H1 (cell line): ENCODE measurements at regions not wholly inside any gene's neighbourhood (a gene's known extent, or its start where the extent isn't known, plus 50 kb on each side); places are given as distances from the start of the nearest gene placed in this dataset.
A peak's percentile ranks its signal among the peaks of the same experiment; 100 is the strongest.

ENCODE experiments used
- CTCF ChIA-PET: fragments of 300-600 bp; sonication (Branson Sonifier 250); formaldehyde crosslinking; loops from one replicate; lab custom pipeline; 2021; ENCODE audit not compliant: partially characterized antibody; lab: Charles Lee
- POLR2A ChIA-PET: fragments of 300-600 bp; sonication (Branson Sonifier 250); formaldehyde crosslinking; loops from one replicate; lab custom pipeline; 2021; ENCODE audit warnings: inconsistent platforms; ENCODE audit not compliant: partially characterized antibody; lab: Charles Lee
- DNase-seq, 2 experiments: peaks; one replicate each; pipeline versions ENCODE4 v3.0.0 to v3.0.0-alpha.2; 2010 to 2022; ENCODE audit warnings: low spot score in 2 of 2, low read depth in 1 of 2, mixed read lengths in 1 of 2
- FAIRE-seq: peaks from 2 replicates; lab custom pipeline; 2011; peaks lifted over from hg19 to GRCh38; lab: Jason Lieb, UNC
- H2AFZ ChIP-seq: 2 replicates; pipeline ENCODE4 v1.8.1; 2012; ENCODE audit warnings: low read length, inconsistent platforms
- H2AK5ac ChIP-seq: 2 replicates; pipeline ENCODE4 v1.6.1; 2013; ENCODE audit warnings: low read depth, low read length
- H2BK120ac ChIP-seq: replicated peaks from 2 replicates; pipeline ENCODE3; 2013; ENCODE audit warnings: low read depth, low read length, inconsistent platforms
- H2BK12ac ChIP-seq: 2 replicates; pipeline ENCODE4 v1.6.1; 2013; ENCODE audit warnings: low read depth, low read length
- H2BK15ac ChIP-seq: 2 replicates; pipeline ENCODE4 v1.6.1; 2013; ENCODE audit warnings: low read length
- H2BK20ac ChIP-seq: 2 replicates; pipeline ENCODE4 v1.6.1; 2013; ENCODE audit warnings: low read length
- H2BK5ac ChIP-seq: 2 replicates; pipeline ENCODE4 v1.6.1; 2013; ENCODE audit warnings: low read depth, low read length
- H3K14ac ChIP-seq: 2 replicates; pipeline ENCODE4 v1.6.1; 2013; ENCODE audit warnings: inconsistent platforms; ENCODE audit not compliant: insufficient read length
- H3K18ac ChIP-seq: 2 replicates; pipeline ENCODE4 v1.6.1; 2013; ENCODE audit warnings: low read length; ENCODE audit errors: extremely low read depth
- H3K23ac ChIP-seq: 2 replicates; pipeline ENCODE4 v1.6.1; 2013; ENCODE audit warnings: inconsistent platforms; ENCODE audit not compliant: insufficient read length
- H3K23me2 ChIP-seq: 2 replicates; pipeline ENCODE4 v1.6.1; 2013; ENCODE audit warnings: low read depth, low read length
- H3K27ac ChIP-seq: 2 replicates; pipeline ENCODE4 v1.6.1; 2011; ENCODE audit warnings: low read depth, low read length, inconsistent platforms
- H3K27me3 ChIP-seq, 4 experiments: replicated peaks in 1 of 4; 1 replicate in 1 of 4; 2 replicates in 3 of 4; pipeline versions ENCODE4 v1.6.1 to v1.8.1; 2011 to 2013; ENCODE audit warnings: low read length in 3 of 4, mild to moderate bottlenecking in 3 of 4, inconsistent platforms in 2 of 4, mixed read lengths in 2 of 4, moderate library complexity in 1 of 4; ENCODE audit not compliant: control insufficient read depth in 3 of 4, insufficient read depth in 3 of 4; ENCODE audit errors: extremely low read depth in 1 of 4
- H3K36me3 ChIP-seq, 4 experiments: 2 replicates each; pipeline versions ENCODE4 v1.6.1 to v1.8.1; 2011 to 2013; ENCODE audit warnings: mild to moderate bottlenecking in 4 of 4, low read length in 3 of 4, moderate library complexity in 2 of 4, control low read depth in 1 of 4, inconsistent platforms in 1 of 4; ENCODE audit not compliant: insufficient read depth in 4 of 4, control insufficient read depth in 2 of 4
- H3K4ac ChIP-seq: replicated peaks from 2 replicates; pipeline ENCODE3; 2013; ENCODE audit warnings: low read length, low read depth, mixed read lengths, inconsistent platforms; ENCODE audit not compliant: insufficient read length
- H3K4me1 ChIP-seq, 4 experiments: replicated peaks in 1 of 4; 1 replicate in 1 of 4; 2 replicates in 3 of 4; pipeline versions ENCODE4 v1.6.1 to v1.8.1; 2011 to 2013; ENCODE audit warnings: low read length in 3 of 4, inconsistent platforms in 2 of 4, mixed read lengths in 1 of 4; ENCODE audit not compliant: insufficient read depth in 4 of 4, control insufficient read depth in 3 of 4
- H3K4me2 ChIP-seq, 2 experiments: 2 replicates each; pipeline versions ENCODE4 v1.6.1 to v1.8.1; 2011 to 2013; ENCODE audit warnings: low read depth in 2 of 2, low read length in 2 of 2, control low read depth in 1 of 2, inconsistent platforms in 1 of 2, mild to moderate bottlenecking in 1 of 2; ENCODE audit not compliant: insufficient read depth in 1 of 2
- H3K4me3 ChIP-seq, 4 experiments: fragments of 200-600, 300-600 bp in 1 of 4; sonication (generic), shearing (Covaris generic), sonication (Bioruptor Twin) in 1 of 4; 2 replicates each; pipeline versions ENCODE4 v1.5.1 to v1.8.1; 2011 to 2016; ENCODE audit warnings: low read length in 4 of 4, low read depth in 3 of 4, control low read depth in 2 of 4, inconsistent platforms in 2 of 4, mild to moderate bottlenecking in 2 of 4, mixed read lengths in 1 of 4, moderate library complexity in 1 of 4; ENCODE audit not compliant: insufficient read depth in 2 of 4; ENCODE audit errors: extremely low read depth in 1 of 4
- H3K56ac ChIP-seq: replicated peaks from 2 replicates; pipeline ENCODE3; 2013; ENCODE audit warnings: low read depth, mild to moderate bottlenecking, mixed read lengths, low read length, inconsistent platforms; ENCODE audit not compliant: insufficient read length
- H3K79me1 ChIP-seq: 2 replicates; pipeline ENCODE4 v1.6.1; 2013; ENCODE audit warnings: low read depth, low read length, control low read depth
- H3K79me2 ChIP-seq, 2 experiments: 2 replicates each; pipeline versions ENCODE4 v1.6.1 to v1.8.1; 2012 to 2013; ENCODE audit warnings: low read length in 2 of 2, mild to moderate bottlenecking in 2 of 2, inconsistent platforms in 1 of 2; ENCODE audit not compliant: insufficient read depth in 2 of 2, control insufficient read depth in 1 of 2
- H3K9ac ChIP-seq, 4 experiments: replicated peaks in 1 of 4; 1 replicate in 1 of 4; 2 replicates in 3 of 4; pipeline versions ENCODE4 v1.6.1 to v1.8.1; 2011 to 2013; ENCODE audit warnings: low read depth in 3 of 4, low read length in 3 of 4, control low read depth in 2 of 4, mild to moderate bottlenecking in 2 of 4, moderate library complexity in 2 of 4, inconsistent platforms in 1 of 4; ENCODE audit errors: extremely low read depth in 1 of 4
- H3K9me3 ChIP-seq, 2 experiments: 2 replicates each; pipeline versions ENCODE4 v1.6.1 to v1.8.1; 2012 to 2013; ENCODE audit warnings: mild to moderate bottlenecking in 2 of 2, moderate library complexity in 2 of 2, control low read depth in 1 of 2, inconsistent platforms in 1 of 2, low read depth in 1 of 2, low read length in 1 of 2, mixed read lengths in 1 of 2; ENCODE audit not compliant: insufficient read depth in 2 of 2
- H4K20me1 ChIP-seq, 2 experiments: replicated peaks in 1 of 2; 2 replicates each; pipeline versions ENCODE3 to v1.8.1; 2011 to 2013; ENCODE audit warnings: inconsistent platforms in 2 of 2, low read length in 2 of 2, mild to moderate bottlenecking in 1 of 2; ENCODE audit not compliant: insufficient read depth in 2 of 2, control insufficient read depth in 1 of 2
- H4K5ac ChIP-seq: 2 replicates; pipeline ENCODE4 v1.6.1; 2013; ENCODE audit warnings: low read length, low read depth, mixed read lengths, inconsistent platforms; ENCODE audit not compliant: insufficient read length
- H4K8ac ChIP-seq: 2 replicates; pipeline ENCODE4 v1.8.0; 2013; ENCODE audit warnings: mild to moderate bottlenecking, moderate library complexity, low read length, inconsistent platforms; ENCODE audit not compliant: insufficient read depth; ENCODE audit errors: extremely low read depth
- H4K91ac ChIP-seq: replicated peaks from 2 replicates; pipeline ENCODE3; 2013; ENCODE audit warnings: low read length, mixed read lengths, inconsistent platforms; ENCODE audit not compliant: insufficient read length
- ATF2 ChIP-seq: IDR thresholded peaks from 2 replicates; pipeline ENCODE4 v1.6.1; 2012; ENCODE audit warnings: low read length, inconsistent platforms
- EZH2 ChIP-seq: fragments of 200-600 bp; sonication (generic); IDR thresholded peaks from 2 replicates; pipeline ENCODE4 v1.7.1; 2012; ENCODE audit warnings: low read depth, mild to moderate bottlenecking, moderate library complexity, low read length, inconsistent platforms; ENCODE audit not compliant: severe bottlenecking
- WGBS, 2 experiments: shearing (Covaris generic) in 1 of 2; methylation state at CpG; one replicate each; pipeline versions ENCODE4 v1.1.6 to v1.1.7; 2013 to 2015; ENCODE audit warnings: low lambda C conversion rate in 2 of 2, mixed read lengths in 2 of 2, inconsistent platforms in 1 of 2, low coverage in 1 of 2, missing lambda C conversion rate in 1 of 2; ENCODE audit not compliant: insufficient replicate concordance in 2 of 2, insufficient coverage in 1 of 2, insufficient read length in 1 of 2; ENCODE audit errors: extremely low coverage in 1 of 2, missing lambda C conversion rate in 1 of 2; 5-methylcytosine and 5-hydroxymethylcytosine counted together

GRCh38 chr5:36535378-36535777, 71.0 kb upstream of the SLC1A3 start:
- Histone ChIP-seq H2BK5ac (no peak overlapping the region), H4K20me1 (no peaks in the 10 kb centered on the region), H2BK120ac (no peak overlapping the region), H3K4me3 (no peak overlapping the region), H3K4me2 (no peak overlapping the region), H3K56ac (no peak overlapping the region), H2AFZ (peak overlapping the region; percentile 35; the same call in 1 of the 2 replicates), H2BK12ac (no peak overlapping the region), H4K8ac (no peak overlapping the region), H3K9ac (peak overlapping the region in 1 of 4 experiments; percentile 38; a peak in 1 of 7 replicates), H3K9me3 (no peaks in the 10 kb centered on the region), H3K36me3 (no peaks in the 10 kb centered on the region), H3K79me2 (no peaks in the 10 kb centered on the region), H2AK5ac (no peak overlapping the region), H3K4me1 (peaks cover 0 to 5% (median 0%) of the 10 kb centered on the region in 4 experiments; a peak in 1 of 7 replicates), H3K23me2 (no peaks in the 10 kb centered on the region; the same call in 1 of the 2 replicates), H3K79me1 (no peaks in the 10 kb centered on the region), H2BK20ac (no peak overlapping the region), H3K18ac (no peak overlapping the region), H4K91ac (no peak overlapping the region), H2BK15ac (no peak overlapping the region), H3K27ac (no peak overlapping the region), H4K5ac (no peak overlapping the region), H3K27me3 (peaks cover 0 to 1% (median 0%) of the 10 kb centered on the region in 4 experiments; a peak in 1 of 7 replicates), H3K23ac (no peak overlapping the region), H3K4ac (no peak overlapping the region), H3K14ac (no peak overlapping the region)
- WGBS, 2 experiments: 92% methylated on average over 5 of the region's 5 CpGs; no CpG with 5 or more reads in 1 of the 2 experiments
- ChIA-PET CTCF (interaction anchor here (1.1 kb wide), 2 partner anchors 20 to 217 kb away, joined by 3 to 5 read pairs; no protein-coding TSS in a partner anchor), POLR2A (interaction anchor here (0.7 kb wide), 1 partner anchor 130 kb away, joined by 3 read pairs; no protein-coding TSS in a partner anchor)
- FAIRE-seq (no peak), DNase-seq (no peak)
- no peak for TF ChIP-seq ATF2
- TF ChIP-seq EZH2: no peak
